ENCODE measurements at regions not wholly inside any gene's neighbourhood (a gene's known extent, or its start where the extent isn't known, plus 50 kb on each side); places are given as distances from the start of the nearest gene placed in this dataset.

GRCh38 chr4:179417357-179417756 lies 1975.1 kb upstream of the AGA start:
- DNase-seq, result no peak
- Histone ChIP-seq H3K27me3 (ENCODE audit: insufficient read depth, low read depth, severe bottlenecking) (peaks cover 48% of the 10 kb centered on the region), H3K27ac (no peak overlapping the region), H3K36me3 (no peaks in the 10 kb centered on the region), H3K9me3 (ENCODE audit: severe bottlenecking) (no peaks in the 10 kb centered on the region), H3K4me3 (ENCODE audit: low read depth, low read length) (no peak overlapping the region)
- no peak for TF ChIP-seq CTCF (IDR thresholded peaks at IDR 0.05; ENCODE audit: low read depth, low read length)

- TF ChIP-seq CTCF (IDR thresholded peaks at IDR 0.05; ENCODE audit: low read depth, low read length), result no peak
- no peak overlapping the region for H3K27ac ChIP-seq
- DNase-seq, result no peak
- no peaks in the 10 kb centered on the region for H3K9me3 ChIP-seq (ENCODE audit: severe bottlenecking)
- H3K27me3 ChIP-seq (ENCODE audit: insufficient read depth, low read depth, severe bottlenecking), result peaks cover 58% of the 10 kb centered on the region
- no peak overlapping the region for H3K4me3 ChIP-seq (ENCODE audit: low read depth, low read length)
- H3K36me3 ChIP-seq, result no peaks in the 10 kb centered on the region
Observed at GRCh38 chr4:179437962-179438361, 1995.7 kb upstream of the AGA start.

GRCh38 chr4:179441596-179441995 lies 1999.4 kb upstream of the AGA start:
- Histone ChIP-seq H3K4me3 (ENCODE audit: low read depth, low read length) (no peak overlapping the region), H3K36me3 (no peaks in the 10 kb centered on the region), H3K9me3 (ENCODE audit: severe bottlenecking) (no peaks in the 10 kb centered on the region), H3K27me3 (ENCODE audit: insufficient read depth, low read depth, severe bottlenecking) (peaks cover 65% of the 10 kb centered on the region), H3K27ac (no peak overlapping the region)
- no peak for TF ChIP-seq CTCF (IDR thresholded peaks at IDR 0.05; ENCODE audit: low read depth, low read length)
- DNase-seq, result no peak

GRCh38 chr4:179447308-179447707 lies 2005.1 kb upstream of the AGA start:
- Histone ChIP-seq H3K27me3 (ENCODE audit: insufficient read depth, low read depth, severe bottlenecking) (peaks cover 80% of the 10 kb centered on the region), H3K36me3 (no peaks in the 10 kb centered on the region), H3K27ac (no peak overlapping the region), H3K4me3 (ENCODE audit: low read depth, low read length) (no peak overlapping the region), H3K9me3 (ENCODE audit: severe bottlenecking) (no peaks in the 10 kb centered on the region)
- no peak for DNase-seq
- TF ChIP-seq CTCF (IDR thresholded peaks at IDR 0.05; ENCODE audit: low read depth, low read length), result no peak

GRCh38 chr4:179465131-179465797 lies 2023.0 kb upstream of the AGA start:
- Histone ChIP-seq H3K9me3 (ENCODE audit: severe bottlenecking) (no peaks in the 10 kb centered on the region), H3K36me3 (no peaks in the 10 kb centered on the region), H3K27ac (no peak overlapping the region), H3K4me3 (ENCODE audit: low read depth, low read length) (no peak overlapping the region), H3K27me3 (ENCODE audit: insufficient read depth, low read depth, severe bottlenecking) (peaks cover 55% of the 10 kb centered on the region)
- TF ChIP-seq CTCF (IDR thresholded peaks at IDR 0.05; ENCODE audit: low read depth, low read length), result no peak
- DNase-seq, result no peak

- peaks cover 72% of the 10 kb centered on the region for H3K27me3 ChIP-seq (ENCODE audit: insufficient read depth, low read depth, severe bottlenecking)
- DNase-seq, result no peak
- H3K4me3 ChIP-seq (ENCODE audit: low read depth, low read length), result no peak overlapping the region
- H3K36me3 ChIP-seq, result no peaks in the 10 kb centered on the region
- TF ChIP-seq CTCF (IDR thresholded peaks at IDR 0.05; ENCODE audit: low read depth, low read length), result no peak
- no peak overlapping the region for H3K27ac ChIP-seq
- H3K9me3 ChIP-seq (ENCODE audit: severe bottlenecking), result no peaks in the 10 kb centered on the region
Observed at GRCh38 chr4:179467878-179468277, 2025.6 kb upstream of the AGA start.
